HG03139 (cell line): ENCODE measurements at regions not wholly inside any gene's neighbourhood (a gene's known extent, or its start where the extent isn't known, plus 50 kb on each side); places are given as distances from the start of the nearest gene placed in this dataset.

Experiments
- ATAC-seq: cut with Tn5 transposase; IDR thresholded peaks from one replicate; pipeline ENCODE4 v1.9.1; 2021; ENCODE audit not compliant: unreplicated experiment

DNA sequence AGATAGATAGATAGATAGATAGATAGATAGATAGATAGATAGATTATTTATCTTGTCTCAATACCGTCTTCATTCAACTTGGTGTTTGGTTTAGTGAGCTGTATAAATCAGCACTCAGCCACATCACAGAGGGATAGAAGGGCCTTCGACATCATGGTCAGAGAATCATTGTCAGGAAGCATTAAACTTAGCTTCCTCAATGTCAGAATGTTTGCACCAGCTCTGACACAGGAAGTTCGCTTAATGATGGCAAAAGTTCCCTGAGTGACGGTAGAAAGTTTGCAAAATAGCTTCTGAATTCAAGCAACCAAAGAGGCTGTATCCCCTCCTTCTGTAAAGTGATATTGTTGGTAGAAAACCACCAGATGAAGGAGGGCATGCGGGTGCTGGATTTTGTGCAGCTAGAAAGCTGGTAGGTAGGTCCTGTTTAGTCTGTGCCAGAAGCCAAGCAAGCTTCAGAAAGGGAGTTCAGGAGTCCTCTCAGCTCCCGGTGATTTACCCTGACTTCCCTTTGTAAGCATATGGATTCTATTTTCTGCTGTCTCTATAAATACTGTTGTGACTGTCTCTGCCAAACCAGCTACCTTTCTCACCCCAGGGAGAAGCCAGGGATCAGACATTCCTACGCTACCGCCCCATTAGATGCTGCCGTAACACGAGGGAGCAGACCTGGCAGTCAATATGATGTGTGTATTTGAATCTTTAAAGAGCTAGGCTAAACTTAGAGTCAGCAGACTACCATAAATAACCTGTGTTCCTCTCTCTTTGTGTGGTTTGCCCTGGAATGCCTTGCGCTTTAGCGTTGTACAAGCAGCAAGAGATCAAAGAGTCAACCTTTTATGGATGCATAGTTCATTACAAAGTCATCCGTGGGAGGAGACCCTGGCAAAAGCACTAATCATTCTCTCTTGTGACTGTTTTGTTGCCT lies 200.5 kb upstream of the KIAA1217 start:
- ATAC-seq: no peak

DNA sequence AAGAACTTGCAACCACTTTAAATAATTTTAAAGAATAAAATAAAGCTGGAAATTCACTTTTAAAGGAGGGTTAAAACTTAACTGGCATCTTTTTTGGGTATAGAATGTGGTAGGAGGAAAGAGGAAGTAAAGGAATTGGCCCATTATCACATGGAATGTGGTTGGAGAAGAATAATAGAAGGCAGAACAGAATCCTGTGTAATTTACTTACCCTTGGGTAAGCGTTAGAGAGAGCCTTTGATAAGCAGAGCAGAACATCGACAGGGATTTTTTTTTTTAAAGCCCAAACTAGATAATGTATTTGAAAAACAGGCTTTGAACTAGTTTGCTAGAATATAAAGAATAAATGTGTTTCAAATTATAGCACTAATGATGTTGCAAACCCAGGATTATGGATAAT lies 199.8 kb upstream of the KIAA1217 start:
- no peak for ATAC-seq

GRCh38 chr10:24009736-24010135 lies 199.2 kb upstream of the KIAA1217 start:
- ATAC-seq: no peak

- no peak for ATAC-seq
Observed at GRCh38 chr10:24010436-24010970, 198.4 kb upstream of the KIAA1217 start.

GRCh38 chr10:24012249-24012803 lies 196.6 kb upstream of the KIAA1217 start:
- no peak for ATAC-seq

DNA sequence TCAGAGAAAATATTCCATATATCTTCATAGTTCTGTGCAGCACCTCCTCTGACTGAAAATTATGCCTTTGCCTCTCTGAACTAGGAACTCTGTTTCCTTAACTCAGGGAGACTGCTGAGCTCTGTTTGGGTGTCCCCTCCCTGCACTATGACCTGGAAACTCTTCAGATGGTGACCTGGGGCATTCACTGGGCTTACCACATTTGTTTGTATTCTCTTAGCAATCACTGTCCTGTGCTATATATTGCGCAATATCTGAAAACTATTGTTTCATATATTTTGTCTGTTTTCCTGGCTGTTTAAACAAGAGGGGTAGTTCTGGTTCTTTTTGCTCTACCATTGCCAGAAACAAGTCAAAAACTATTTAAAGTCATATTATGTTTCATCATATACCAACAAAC lies 181.8 kb upstream of the KIAA1217 start:
- ATAC-seq: no peak

GRCh38 chr10:24034571-24034970 lies 174.4 kb upstream of the KIAA1217 start:
- ATAC-seq: no peak

- ATAC-seq: no peak
Observed at GRCh38 chr10:24035761-24036160, 173.2 kb upstream of the KIAA1217 start.

DNA sequence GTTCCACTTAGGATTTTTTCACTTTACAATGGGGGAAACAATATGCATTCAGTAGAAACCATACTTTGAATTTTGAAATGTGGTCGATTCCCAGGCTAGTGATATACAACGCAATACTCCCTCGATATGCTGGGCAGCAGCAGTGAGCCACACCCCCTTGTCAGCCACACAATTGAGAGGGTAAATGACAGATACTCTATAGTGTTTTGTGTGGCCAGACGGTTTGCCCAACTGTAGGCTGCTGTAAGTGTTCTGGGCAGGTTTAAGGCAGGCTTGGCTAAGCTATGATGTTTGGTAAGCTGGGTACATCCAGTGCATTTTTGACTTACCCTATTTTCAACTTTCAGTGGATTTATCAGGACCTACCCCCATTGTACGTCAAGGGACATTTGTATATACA lies 169.6 kb upstream of the KIAA1217 start:
- no peak for ATAC-seq

GRCh38 chr10:24039897-24040296 lies 169.0 kb upstream of the KIAA1217 start:
- no peak for ATAC-seq

GRCh38 chr10:24041034-24041433 lies 167.9 kb upstream of the KIAA1217 start:
- ATAC-seq: no peak

GRCh38 chr10:24041834-24042233 lies 167.1 kb upstream of the KIAA1217 start:
- no peak for ATAC-seq

DNA sequence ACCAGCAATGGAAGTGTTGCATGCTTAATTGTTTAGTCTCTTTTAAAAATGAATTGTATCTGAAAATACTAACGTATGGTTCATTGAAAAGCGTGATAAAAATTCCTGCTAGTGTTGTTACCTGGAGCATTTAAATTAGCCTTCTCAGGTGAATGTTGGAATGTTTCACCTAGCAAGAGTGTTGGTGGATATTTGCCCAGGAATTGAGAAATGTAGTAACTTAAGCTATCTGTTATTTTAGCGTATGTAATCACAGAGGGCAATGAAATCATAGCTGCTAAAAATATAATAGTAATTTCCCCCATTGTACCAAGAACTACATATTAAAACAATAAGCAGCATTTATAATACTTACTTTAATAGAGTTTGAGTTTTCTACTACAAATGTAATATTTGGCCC lies 166.1 kb upstream of the KIAA1217 start:
- ATAC-seq: no peak

- ATAC-seq: no peak
Observed at GRCh38 chr10:24046060-24046459, 162.9 kb upstream of the KIAA1217 start.

- ATAC-seq: no peak
Observed at GRCh38 chr10:24047176-24047575, 161.8 kb upstream of the KIAA1217 start.

DNA sequence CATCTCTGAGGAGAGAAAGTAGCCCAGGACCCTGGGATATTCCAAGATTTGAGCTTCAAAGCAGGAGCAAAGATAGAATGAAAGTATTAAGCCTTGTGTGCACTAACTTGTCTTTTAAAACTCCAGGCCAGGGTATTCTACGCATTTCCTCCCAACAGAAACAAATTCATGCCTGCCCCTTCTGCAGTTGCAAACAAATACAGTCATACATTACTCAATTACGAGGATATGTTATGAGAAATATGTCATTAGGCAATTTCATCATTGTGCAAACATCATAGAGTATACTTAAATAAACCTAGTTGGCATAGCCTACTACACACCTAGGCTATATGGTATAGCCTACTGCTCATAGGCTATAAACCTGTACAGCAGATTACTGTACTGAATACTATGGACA lies 154.5 kb upstream of the KIAA1217 start:
- ATAC-seq: no peak

GRCh38 chr10:24080207-24080606 lies 128.7 kb upstream of the KIAA1217 start:
- no peak for ATAC-seq

DNA sequence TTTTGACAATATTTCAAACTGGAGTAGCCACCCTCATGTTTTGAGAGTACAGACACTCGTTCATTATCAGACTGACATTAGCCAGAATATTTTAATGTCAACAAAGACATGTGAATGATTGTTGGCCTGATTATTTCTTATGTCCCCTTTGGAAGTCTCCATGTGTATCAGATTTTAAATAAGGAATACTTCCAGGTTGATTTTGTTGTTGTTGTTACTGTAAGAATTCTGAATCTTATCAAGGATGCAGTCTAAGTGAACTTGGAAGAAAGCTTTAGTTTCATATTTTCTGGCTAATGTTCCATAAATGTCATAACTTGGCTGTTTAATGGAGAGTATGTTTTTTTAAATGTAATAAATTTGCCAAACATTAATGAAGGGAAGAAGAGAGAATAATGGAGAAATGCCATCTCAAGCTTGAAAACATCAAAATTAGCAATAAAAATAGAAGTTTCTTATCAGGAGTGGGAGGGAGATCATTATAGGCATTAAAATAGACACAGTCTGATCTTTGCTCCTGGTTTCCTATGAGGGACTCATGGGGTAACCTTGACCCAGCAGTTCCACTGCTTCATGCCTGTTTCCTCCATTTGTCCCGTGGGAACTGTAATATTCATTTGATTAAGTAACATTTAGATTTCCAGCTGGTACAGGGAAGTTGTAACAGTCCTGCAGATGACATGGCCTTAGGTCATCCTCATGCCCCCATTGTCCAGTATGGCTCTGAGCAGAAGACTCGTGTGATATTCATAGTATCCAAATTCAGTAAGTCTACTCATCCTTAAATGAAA lies 122.4 kb upstream of the KIAA1217 start:
- ATAC-seq: no peak

DNA sequence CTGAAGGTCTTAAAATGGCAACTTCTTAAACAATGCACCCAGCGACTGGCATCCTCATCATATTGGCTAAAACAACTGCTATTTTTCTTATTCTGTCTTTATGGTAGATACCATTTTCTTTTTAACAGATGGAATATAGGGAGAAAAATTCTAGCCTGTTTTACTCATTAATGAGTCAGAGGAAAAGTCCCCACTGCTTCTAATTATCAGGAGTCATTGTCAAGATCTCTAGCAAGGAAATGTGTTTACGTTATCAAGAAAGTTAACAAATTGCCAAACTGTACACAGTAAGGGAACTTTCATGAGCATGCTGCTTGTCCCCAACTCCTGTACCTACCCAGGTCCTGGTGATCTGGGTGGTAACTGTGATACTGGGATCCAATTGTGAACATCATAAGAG lies 117.7 kb upstream of the KIAA1217 start:
- no peak for ATAC-seq

DNA sequence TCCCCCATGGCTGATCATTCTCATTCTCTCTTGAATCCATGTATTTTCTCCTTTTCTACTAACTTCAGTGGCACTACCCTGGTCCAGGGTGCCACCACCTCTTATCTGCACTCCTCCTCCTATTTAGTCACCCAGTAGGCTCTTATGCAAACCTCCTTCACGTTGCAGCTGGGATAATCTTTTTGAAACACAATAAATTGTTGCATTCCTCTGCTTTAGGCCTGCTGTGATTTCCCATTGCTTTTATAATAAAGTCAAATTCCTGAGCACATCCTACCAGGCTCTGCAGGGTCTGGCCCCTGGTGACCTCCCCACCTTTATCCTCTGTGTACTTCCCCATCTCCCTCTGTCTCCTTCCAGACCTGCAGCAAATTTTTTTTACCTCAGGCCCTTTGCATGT lies 112.7 kb upstream of the KIAA1217 start:
- no peak for ATAC-seq

- no peak for ATAC-seq
Observed at GRCh38 chr10:24097751-24098207, 111.2 kb upstream of the KIAA1217 start.
